ENCODE measurements at regions not wholly inside any gene's neighbourhood (a gene's known extent, or its start where the extent isn't known, plus 50 kb on each side); places are given as distances from the start of the nearest gene placed in this dataset.

GRCh38 chr2:155905657-155906056 lies 426.9 kb downstream of the NR4A2 start:
- no peak for TF ChIP-seq CTCF (conservative IDR thresholded peaks at IDR 0.05; ENCODE audit: low read depth in 2 of 2)
- TF ChIP-seq EZH2 (IDR thresholded peaks at IDR 0.05; ENCODE audit: low read depth, unreplicated experiment) = no peak
- TF ChIP-seq CREB1 (CRISPR knock-in tag; IDR thresholded peaks at IDR 0.05; ENCODE audit: low read depth) = no peak
- no peak for TF ChIP-seq POLR2AphosphoS5 (IDR thresholded peaks at IDR 0.05; ENCODE audit: low read depth)
- TF ChIP-seq REST (IDR thresholded peaks at IDR 0.05; ENCODE audit: unreplicated experiment) = no peak
- no peak for TF ChIP-seq EZH2phosphoT487 (IDR thresholded peaks at IDR 0.05; ENCODE audit: unreplicated experiment)
- no peak for TF ChIP-seq JUNB (IDR thresholded peaks at IDR 0.05; ENCODE audit: unreplicated experiment)
- TF ChIP-seq ZNF331 (CRISPR knock-in tag; IDR thresholded peaks at IDR 0.05; ENCODE audit: low read depth) = no peak
- TF ChIP-seq STAT1 (IDR thresholded peaks at IDR 0.05; ENCODE audit: unreplicated experiment) = no peak

Measured in GM23338 (cell line).